ENCODE measurements at regions not wholly inside any gene's neighbourhood (a gene's known extent, or its start where the extent isn't known, plus 50 kb on each side); places are given as distances from the start of the nearest gene placed in this dataset.

DNA sequence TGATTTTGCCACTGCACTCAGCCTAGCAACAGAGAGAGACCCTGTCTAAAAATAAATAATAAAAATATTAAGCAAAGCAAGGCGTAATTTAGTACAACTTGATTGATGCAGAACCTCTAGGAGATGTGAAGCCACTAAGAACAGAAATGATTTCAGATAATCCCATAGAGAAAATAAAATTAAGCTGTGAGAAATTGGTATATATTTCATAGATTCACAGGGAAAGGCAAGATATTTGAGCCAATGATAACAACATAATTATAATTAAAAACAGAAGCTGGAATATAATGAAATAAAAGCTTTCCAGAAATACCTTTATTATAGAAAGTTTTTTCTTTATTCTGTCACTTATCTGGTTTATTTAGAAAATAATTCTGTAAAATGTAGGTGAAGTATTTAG lies 88.9 kb upstream of the GULP1 start:
- DNase-seq (ENCODE audit: low spot score) = no peak
- H3K9me3 ChIP-seq = no peaks in the 10 kb centered on the region
- H3K27ac ChIP-seq = no peak overlapping the region
- no peaks in the 10 kb centered on the region for H3K36me3 ChIP-seq
- no peak overlapping the region for H3K4me3 ChIP-seq
- TF ChIP-seq POLR2AphosphoS5 (IDR thresholded peaks at IDR 0.05) (no peak), POLR2A (IDR thresholded peaks at IDR 0.05) (no peak), CTCF (IDR thresholded peaks at IDR 0.05) (no peak)
- no peaks in the 10 kb centered on the region for H3K27me3 ChIP-seq (replicated peaks; ENCODE audit: insufficient read depth)
- WGBS = 100% methylated on average over 1 of the region's 1 CpG
- intact Hi-C loops (cut with DNase I) = no loop called here
- no peaks in the 10 kb centered on the region for H3K4me1 ChIP-seq (replicated peaks)

- H3K4me3 ChIP-seq = no peak overlapping the region
- no peaks in the 10 kb centered on the region for H3K27me3 ChIP-seq (replicated peaks; ENCODE audit: insufficient read depth)
- H3K36me3 ChIP-seq = no peaks in the 10 kb centered on the region
- intact Hi-C loops (cut with DNase I) = no loop called here
- H3K9me3 ChIP-seq = no peaks in the 10 kb centered on the region
- no peaks in the 10 kb centered on the region for H3K4me1 ChIP-seq (replicated peaks)
- DNase-seq (ENCODE audit: low spot score) = no peak
- WGBS = 90% methylated on average over 2 of the region's 2 CpGs
- TF ChIP-seq CTCF (IDR thresholded peaks at IDR 0.05) (no peak), POLR2A (IDR thresholded peaks at IDR 0.05) (no peak), POLR2AphosphoS5 (IDR thresholded peaks at IDR 0.05) (no peak)
- H3K27ac ChIP-seq = peak overlapping the region in 1 of 2 donors; percentile 3
Observed at GRCh38 chr2:188203776-188204175, 87.9 kb upstream of the GULP1 start.

- H3K9me3 ChIP-seq = no peaks in the 10 kb centered on the region
- no peaks in the 10 kb centered on the region for H3K4me1 ChIP-seq (replicated peaks)
- no peaks in the 10 kb centered on the region for H3K36me3 ChIP-seq
- no peak overlapping the region for H3K27ac ChIP-seq
- no peak for DNase-seq (ENCODE audit: low spot score)
- no peaks in the 10 kb centered on the region for H3K27me3 ChIP-seq (replicated peaks; ENCODE audit: insufficient read depth)
- intact Hi-C loops (cut with DNase I) = no loop called here
- 32% methylated on average over 1 of the region's 1 CpG for WGBS
- no peak for TF ChIP-seq POLR2A (IDR thresholded peaks at IDR 0.05)
- no peak for TF ChIP-seq CTCF (IDR thresholded peaks at IDR 0.05)
- TF ChIP-seq POLR2AphosphoS5 (IDR thresholded peaks at IDR 0.05) = no peak
- H3K4me3 ChIP-seq = no peak overlapping the region
Observed at GRCh38 chr2:188204824-188205223, 86.8 kb upstream of the GULP1 start.

GRCh38 chr2:188207554-188207953 lies 84.1 kb upstream of the GULP1 start:
- H3K27ac ChIP-seq = no peak overlapping the region
- TF ChIP-seq POLR2A (IDR thresholded peaks at IDR 0.05) (no peak), CTCF (IDR thresholded peaks at IDR 0.05) (no peak), POLR2AphosphoS5 (IDR thresholded peaks at IDR 0.05) (no peak)
- intact Hi-C loops (cut with DNase I) = no loop called here
- H3K4me3 ChIP-seq = no peak overlapping the region
- no peak for DNase-seq (ENCODE audit: low spot score)
- H3K4me1 ChIP-seq (replicated peaks) = no peaks in the 10 kb centered on the region
- whole genome bisulfite sequencing = 93% methylated on average over 7 of the region's 7 CpGs
- no peaks in the 10 kb centered on the region for H3K9me3 ChIP-seq
- no peaks in the 10 kb centered on the region for H3K36me3 ChIP-seq
- no peaks in the 10 kb centered on the region for H3K27me3 ChIP-seq (replicated peaks; ENCODE audit: insufficient read depth)

GRCh38 chr2:188209218-188209617 lies 82.5 kb upstream of the GULP1 start:
- Histone ChIP-seq H3K9me3 (no peaks in the 10 kb centered on the region), H3K4me3 (no peak overlapping the region), H3K36me3 (no peaks in the 10 kb centered on the region), H3K4me1 (replicated peaks) (no peaks in the 10 kb centered on the region), H3K27ac (no peak overlapping the region), H3K27me3 (replicated peaks; ENCODE audit: insufficient read depth) (no peaks in the 10 kb centered on the region)
- no peak for DNase-seq (ENCODE audit: low spot score)
- intact Hi-C loops (cut with DNase I) = no loop called here
- TF ChIP-seq POLR2A (IDR thresholded peaks at IDR 0.05) = no peak
- no peak for TF ChIP-seq POLR2AphosphoS5 (IDR thresholded peaks at IDR 0.05)
- no peak for TF ChIP-seq CTCF (IDR thresholded peaks at IDR 0.05)
